ENCODE measurements at regions not wholly inside any gene's neighbourhood (a gene's known extent, or its start where the extent isn't known, plus 50 kb on each side); places are given as distances from the start of the nearest gene placed in this dataset.
A peak's percentile ranks its signal among the peaks of the same experiment; 100 is the strongest.

- H3K27ac Mint-ChIP-seq, result no peak overlapping the region
- no peaks in the 10 kb centered on the region for H3K4me1 Mint-ChIP-seq (ENCODE audit: low read depth)
- no peak overlapping the region for H3K4me3 Mint-ChIP-seq
- DNase-seq, result no peak
- H3K36me3 Mint-ChIP-seq (ENCODE audit: insufficient read depth in 2 of 2), result no peaks in the 10 kb centered on the region
- peaks cover 2 to 8% of the 10 kb centered on the region in 2 donors for H3K9me3 Mint-ChIP-seq
- peaks cover under 1% of the 10 kb centered on the region for H3K27me3 Mint-ChIP-seq (ENCODE audit: low read depth)
- ATAC-seq (replicated peaks in 1 of 2), result no peak
Measured at GRCh38 chr2:215851696-215852095, 161.7 kb downstream of the MREG start.

DNA sequence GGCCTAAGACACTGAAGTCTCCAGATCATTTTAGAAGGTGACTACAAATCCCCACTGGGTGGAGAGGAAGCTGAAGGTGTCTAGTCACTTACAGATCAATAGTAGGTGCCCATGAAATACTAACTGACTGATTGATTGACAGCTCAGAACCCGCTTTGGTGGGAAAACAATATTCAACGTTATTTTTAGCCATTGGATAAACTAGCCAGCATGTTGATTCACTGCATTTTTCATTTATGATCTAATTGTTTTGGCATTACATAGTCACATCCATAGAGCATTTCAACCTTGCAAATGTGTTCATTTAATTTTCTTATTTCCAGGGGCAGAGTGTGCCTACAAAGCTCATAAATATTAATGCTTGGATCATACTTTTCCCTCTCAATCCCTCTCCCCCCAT is 162.3 kb downstream of the MREG start:
- Mint-ChIP-seq H3K4me1 (ENCODE audit: low read depth) (no peaks in the 10 kb centered on the region), H3K36me3 (ENCODE audit: insufficient read depth in 2 of 2) (no peaks in the 10 kb centered on the region), H3K4me3 (no peak overlapping the region), H3K27me3 (ENCODE audit: low read depth) (no peaks in the 10 kb centered on the region), H3K27ac (no peak overlapping the region), H3K9me3 (peaks cover 2 to 8% of the 10 kb centered on the region in 2 donors)
- DNase-seq, result no peak
- no peak for ATAC-seq (replicated peaks in 1 of 2)

DNA sequence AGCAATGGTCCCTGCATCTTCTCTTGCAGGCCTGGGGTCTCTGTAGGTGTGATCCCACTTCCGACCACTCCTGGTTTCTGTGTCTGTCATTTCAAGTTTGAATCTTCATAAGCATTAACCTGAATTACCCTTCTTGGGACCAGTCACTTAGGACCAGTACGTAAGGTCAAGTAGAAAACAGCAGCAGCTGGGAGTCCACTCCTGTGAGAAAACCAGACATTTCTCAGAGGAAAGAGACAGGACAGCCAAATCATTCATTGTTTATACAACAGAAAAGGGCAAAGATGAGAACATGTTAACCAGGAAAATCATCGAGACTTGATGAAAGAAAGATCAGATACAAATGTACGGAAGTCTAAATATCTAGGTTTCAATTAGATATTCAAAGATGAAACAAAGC is 163.0 kb downstream of the MREG start:
- Mint-ChIP-seq H3K36me3 (ENCODE audit: insufficient read depth in 2 of 2) (no peaks in the 10 kb centered on the region), H3K9me3 (peaks cover 2 to 8% of the 10 kb centered on the region in 2 donors), H3K27ac (no peak overlapping the region), H3K4me3 (no peak overlapping the region), H3K27me3 (ENCODE audit: low read depth) (no peaks in the 10 kb centered on the region), H3K4me1 (ENCODE audit: low read depth) (no peaks in the 10 kb centered on the region)
- no peak for DNase-seq
- ATAC-seq (replicated peaks in 1 of 2), result no peak

GRCh38 chr2:215849771-215850170 is 163.6 kb downstream of the MREG start:
- no peaks in the 10 kb centered on the region for H3K27me3 Mint-ChIP-seq (ENCODE audit: low read depth)
- no peak overlapping the region for H3K27ac Mint-ChIP-seq
- H3K4me3 Mint-ChIP-seq, result no peak overlapping the region
- peaks cover 2 to 8% of the 10 kb centered on the region in 2 donors for H3K9me3 Mint-ChIP-seq
- H3K36me3 Mint-ChIP-seq (ENCODE audit: insufficient read depth in 2 of 2), result no peaks in the 10 kb centered on the region
- ATAC-seq (replicated peaks in 1 of 2), result no peak
- H3K4me1 Mint-ChIP-seq (ENCODE audit: low read depth), result no peaks in the 10 kb centered on the region
- no peak for DNase-seq

GRCh38 chr2:215848698-215849097 is 164.7 kb downstream of the MREG start:
- no peak for DNase-seq
- ATAC-seq (replicated peaks in 1 of 2), result no peak
- Mint-ChIP-seq H3K4me1 (ENCODE audit: low read depth) (no peaks in the 10 kb centered on the region), H3K9me3 (peaks cover 2 to 4% of the 10 kb centered on the region in 2 donors), H3K27ac (no peak overlapping the region), H3K27me3 (ENCODE audit: low read depth) (no peaks in the 10 kb centered on the region), H3K36me3 (ENCODE audit: insufficient read depth in 2 of 2) (no peaks in the 10 kb centered on the region), H3K4me3 (no peak overlapping the region)

- Mint-ChIP-seq H3K36me3 (ENCODE audit: insufficient read depth in 2 of 2) (no peaks in the 10 kb centered on the region), H3K4me3 (no peak overlapping the region), H3K9me3 (peaks cover 2 to 4% of the 10 kb centered on the region in 2 donors), H3K27ac (no peak overlapping the region), H3K4me1 (ENCODE audit: low read depth) (no peaks in the 10 kb centered on the region), H3K27me3 (ENCODE audit: low read depth) (no peaks in the 10 kb centered on the region)
- no peak for ATAC-seq (replicated peaks in 1 of 2)
- no peak for DNase-seq
Measured at GRCh38 chr2:215848146-215848545, 165.2 kb downstream of the MREG start.

GRCh38 chr2:215847718-215848117 is 165.6 kb downstream of the MREG start:
- Mint-ChIP-seq H3K36me3 (ENCODE audit: insufficient read depth in 2 of 2) (no peaks in the 10 kb centered on the region), H3K4me1 (ENCODE audit: low read depth) (no peaks in the 10 kb centered on the region), H3K27ac (no peak overlapping the region), H3K27me3 (ENCODE audit: low read depth) (no peaks in the 10 kb centered on the region), H3K9me3 (peaks cover 0 to 2% of the 10 kb centered on the region in 2 donors), H3K4me3 (no peak overlapping the region)
- no peak for DNase-seq
- ATAC-seq (replicated peaks in 1 of 2), result no peak

DNA sequence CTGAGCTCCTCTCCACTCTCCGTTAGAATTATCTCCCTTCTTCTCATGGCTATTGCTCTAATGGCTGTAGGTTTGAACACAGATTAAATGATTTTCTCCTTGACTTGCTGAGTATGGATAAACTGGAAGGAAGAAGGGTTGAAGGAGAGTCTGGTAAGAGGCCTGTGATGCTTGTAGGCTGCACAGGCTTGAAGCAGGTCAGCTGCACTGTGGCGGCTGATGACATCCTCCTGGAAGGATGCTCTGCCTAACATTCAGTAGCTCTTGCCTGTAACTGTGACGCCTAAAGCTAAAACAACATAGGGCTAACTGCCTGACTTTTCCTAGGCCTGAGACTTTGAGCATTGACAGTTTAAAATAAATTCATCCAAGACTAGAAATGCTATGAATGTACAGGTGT is 166.3 kb downstream of the MREG start:
- Mint-ChIP-seq H3K4me3 (no peak overlapping the region), H3K27me3 (ENCODE audit: low read depth) (no peaks in the 10 kb centered on the region), H3K36me3 (ENCODE audit: insufficient read depth in 2 of 2) (no peaks in the 10 kb centered on the region), H3K27ac (no peak overlapping the region), H3K9me3 (no peaks in the 10 kb centered on the region), H3K4me1 (ENCODE audit: low read depth) (no peaks in the 10 kb centered on the region)
- DNase-seq, result no peak
- no peak for ATAC-seq (replicated peaks in 1 of 2)

DNA sequence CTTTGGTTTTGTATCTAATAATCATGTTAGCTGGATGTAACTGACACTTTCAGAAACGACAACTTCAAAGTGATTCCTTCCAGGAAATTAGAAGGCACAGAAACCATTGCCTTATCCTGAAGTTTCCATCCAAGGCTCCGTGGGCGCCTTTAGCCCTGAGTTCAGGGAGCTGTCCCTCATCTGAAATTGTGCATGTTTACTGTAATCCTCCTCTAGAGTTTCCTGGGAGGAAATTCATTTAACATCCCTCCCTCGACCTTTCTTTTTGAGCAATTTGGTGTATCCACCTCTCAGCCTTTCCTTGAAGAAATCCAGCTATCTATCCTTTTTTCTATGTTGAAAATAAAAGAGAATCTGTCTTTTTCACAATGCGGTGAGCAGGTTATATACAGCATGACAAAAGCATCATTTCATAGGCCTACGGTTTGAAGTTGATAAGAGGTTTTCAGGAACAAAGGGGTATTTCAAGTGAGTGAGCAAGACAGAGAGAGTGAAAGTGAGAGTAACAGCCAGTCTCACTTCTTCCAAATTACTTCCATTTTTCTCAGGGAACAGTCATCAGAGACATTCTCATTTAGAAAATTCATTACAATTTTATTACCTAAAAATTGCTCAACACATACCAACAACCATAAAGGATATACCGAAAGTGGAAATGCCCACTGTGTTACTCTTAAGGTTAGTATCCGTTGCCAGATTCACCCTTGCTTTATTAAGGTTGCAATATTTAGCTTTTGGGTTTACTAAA is 167.3 kb downstream of the MREG start:
- Mint-ChIP-seq H3K36me3 (ENCODE audit: insufficient read depth in 2 of 2) (no peaks in the 10 kb centered on the region), H3K27me3 (ENCODE audit: low read depth) (no peaks in the 10 kb centered on the region), H3K9me3 (no peaks in the 10 kb centered on the region), H3K4me1 (ENCODE audit: low read depth) (no peaks in the 10 kb centered on the region), H3K27ac (no peak overlapping the region), H3K4me3 (no peak overlapping the region)
- no peak for DNase-seq
- peak; percentile 24 to 38 for ATAC-seq (replicated peaks in 1 of 2)

GRCh38 chr2:215843579-215843978 is 169.8 kb downstream of the MREG start:
- no peaks in the 10 kb centered on the region for H3K9me3 Mint-ChIP-seq
- H3K4me3 Mint-ChIP-seq, result no peak overlapping the region
- no peak for DNase-seq
- no peaks in the 10 kb centered on the region for H3K36me3 Mint-ChIP-seq (ENCODE audit: insufficient read depth in 2 of 2)
- peak; percentile 21 to 41 for ATAC-seq (replicated peaks in 1 of 2)
- no peaks in the 10 kb centered on the region for H3K27me3 Mint-ChIP-seq (ENCODE audit: low read depth)
- no peak overlapping the region for H3K27ac Mint-ChIP-seq
- no peaks in the 10 kb centered on the region for H3K4me1 Mint-ChIP-seq (ENCODE audit: low read depth)

GRCh38 chr2:215841175-215841816 is 172.1 kb downstream of the MREG start:
- Mint-ChIP-seq H3K36me3 (ENCODE audit: insufficient read depth in 2 of 2) (no peaks in the 10 kb centered on the region), H3K9me3 (no peaks in the 10 kb centered on the region), H3K4me1 (ENCODE audit: low read depth) (no peaks in the 10 kb centered on the region), H3K27ac (no peak overlapping the region), H3K4me3 (no peak overlapping the region), H3K27me3 (ENCODE audit: low read depth) (peaks cover 7% of the 10 kb centered on the region)
- ATAC-seq (replicated peaks in 1 of 2), result no peak
- no peak for DNase-seq

GRCh38 chr2:215839816-215840215 is 173.5 kb downstream of the MREG start:
- no peak for DNase-seq
- Mint-ChIP-seq H3K9me3 (no peaks in the 10 kb centered on the region), H3K27ac (no peak overlapping the region), H3K36me3 (ENCODE audit: insufficient read depth in 2 of 2) (no peaks in the 10 kb centered on the region), H3K4me3 (no peak overlapping the region), H3K4me1 (ENCODE audit: low read depth) (no peaks in the 10 kb centered on the region), H3K27me3 (ENCODE audit: low read depth) (peaks cover 7% of the 10 kb centered on the region)
- no peak for ATAC-seq (replicated peaks in 1 of 2)

GRCh38 chr2:215839309-215839708 is 174.0 kb downstream of the MREG start:
- H3K27me3 Mint-ChIP-seq (ENCODE audit: low read depth), result peaks cover 7% of the 10 kb centered on the region
- H3K27ac Mint-ChIP-seq, result no peak overlapping the region
- H3K4me3 Mint-ChIP-seq, result no peak overlapping the region
- no peaks in the 10 kb centered on the region for H3K4me1 Mint-ChIP-seq (ENCODE audit: low read depth)
- no peak for ATAC-seq (replicated peaks in 1 of 2)
- H3K36me3 Mint-ChIP-seq (ENCODE audit: insufficient read depth in 2 of 2), result no peaks in the 10 kb centered on the region
- no peak for DNase-seq
- no peaks in the 10 kb centered on the region for H3K9me3 Mint-ChIP-seq

- Mint-ChIP-seq H3K9me3 (no peaks in the 10 kb centered on the region), H3K4me3 (no peak overlapping the region), H3K27ac (no peak overlapping the region), H3K27me3 (ENCODE audit: low read depth) (peaks cover 7% of the 10 kb centered on the region), H3K36me3 (ENCODE audit: insufficient read depth in 2 of 2) (no peaks in the 10 kb centered on the region), H3K4me1 (ENCODE audit: low read depth) (peaks cover under 1% of the 10 kb centered on the region)
- ATAC-seq (replicated peaks in 1 of 2) (no peak), DNase-seq (no peak)
Measured at GRCh38 chr2:215836881-215837280, 176.5 kb downstream of the MREG start.
